HEK293T (cell line): ENCODE measurements at regions not wholly inside any gene's neighbourhood (a gene's known extent, or its start where the extent isn't known, plus 50 kb on each side); places are given as distances from the start of the nearest gene placed in this dataset.

Experiments
- BHLHE40 ChIP-seq: fragments of 450-650 bp; IDR thresholded peaks from 2 replicates; pipeline ENCODE4 v1.6.1; 2016; ENCODE audit warnings: mild to moderate bottlenecking, moderate library complexity, borderline replicate concordance
- ELF4 ChIP-seq: fragments of 450-650 bp; IDR thresholded peaks from 2 replicates; pipeline ENCODE4 v1.6.1; 2017; ENCODE audit warnings: antibody characterized with exemption
- HDGF ChIP-seq: fragments of 450-650 bp; IDR thresholded peaks from 2 replicates; pipeline ENCODE4 v1.6.1; 2017; ENCODE audit warnings: antibody characterized with exemption, borderline replicate concordance
- L3MBTL2 ChIP-seq: fragments of 450-650 bp; conservative IDR thresholded peaks from 2 replicates; pipeline ENCODE4 v1.6.1; 2016; ENCODE audit warnings: mild to moderate bottlenecking
- PKNOX1 ChIP-seq: fragments of 450-650 bp; IDR thresholded peaks from 2 replicates; pipeline ENCODE4 v1.6.1; 2016
- SP1 ChIP-seq: fragments of 450-650 bp; IDR thresholded peaks from 2 replicates; pipeline ENCODE4 v1.6.1; 2017

- TF ChIP-seq PKNOX1 (no peak), ELF4 (no peak), BHLHE40 (no peak), SP1 (no peak), HDGF (no peak), L3MBTL2 (no peak)
Observed at GRCh38 chrX:1748408-1748807, 133.5 kb downstream of the ASMT start.
